ENCODE measurements at regions not wholly inside any gene's neighbourhood (a gene's known extent, or its start where the extent isn't known, plus 50 kb on each side); places are given as distances from the start of the nearest gene placed in this dataset.
"Not testable (repeated sequence)": the region's sequence is repeated elsewhere in the genome, so short reads cannot be mapped to it uniquely, and the experiment has no call there.

GRCh38 chr12:7581046-7581445, 77.5 kb upstream of the CD163 start:
- TF ChIP-seq CTBP1 (IDR thresholded peaks at IDR 0.05; ENCODE audit: borderline replicate concordance) (no peak), SP1 (IDR thresholded peaks at IDR 0.05) (no peak), BHLHE40 (IDR thresholded peaks at IDR 0.05; ENCODE audit: borderline replicate concordance) (no peak), ELF4 (IDR thresholded peaks at IDR 0.05) (no peak), FOXM1 (IDR thresholded peaks at IDR 0.05; ENCODE audit: borderline replicate concordance) (no peak), TARDBP (IDR thresholded peaks at IDR 0.05) (no peak), LEF1 (IDR thresholded peaks at IDR 0.05; ENCODE audit: borderline replicate concordance) (no peak), HDGF (IDR thresholded peaks at IDR 0.05; ENCODE audit: borderline replicate concordance) (no peak), ARNT (IDR thresholded peaks at IDR 0.05) (no peak), L3MBTL2 (conservative IDR thresholded peaks at IDR 0.05) (no peak), ZNF384 (IDR thresholded peaks at IDR 0.05) (no peak), FOXK2 (IDR thresholded peaks at IDR 0.05) (no peak), SUZ12 (IDR thresholded peaks at IDR 0.05) (no peak), FOXA1 (IDR thresholded peaks at IDR 0.05) (no peak)
- TF ChIP-seq, protein P1, sequence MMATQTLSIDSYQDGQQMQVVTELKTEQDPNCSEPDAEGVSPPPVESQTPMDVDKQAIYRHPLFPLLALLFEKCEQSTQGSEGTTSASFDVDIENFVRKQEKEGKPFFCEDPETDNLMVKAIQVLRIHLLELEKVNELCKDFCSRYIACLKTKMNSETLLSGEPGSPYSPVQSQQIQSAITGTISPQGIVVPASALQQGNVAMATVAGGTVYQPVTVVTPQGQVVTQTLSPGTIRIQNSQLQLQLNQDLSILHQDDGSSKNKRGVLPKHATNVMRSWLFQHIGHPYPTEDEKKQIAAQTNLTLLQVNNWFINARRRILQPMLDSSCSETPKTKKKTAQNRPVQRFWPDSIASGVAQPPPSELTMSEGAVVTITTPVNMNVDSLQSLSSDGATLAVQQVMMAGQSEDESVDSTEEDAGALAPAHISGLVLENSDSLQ (IDR thresholded peaks at IDR 0.05): no peak
- POLR2A ChIA-PET: no interaction called here
- DNase-seq (ENCODE audit: extremely low spot score): no peak
- CTCF ChIA-PET: no interaction called here

GRCh38 chr12:7571257-7571656, 67.7 kb upstream of the CD163 start:
- ChIA-PET POLR2A (no interaction called here), CTCF (no interaction called here)
- DNase-seq (ENCODE audit: extremely low spot score): no peak
- TF ChIP-seq ZNF384 (IDR thresholded peaks at IDR 0.05) (no peak), HDGF (IDR thresholded peaks at IDR 0.05; ENCODE audit: borderline replicate concordance) (no peak), SUZ12 (IDR thresholded peaks at IDR 0.05) (no peak), FOXK2 (IDR thresholded peaks at IDR 0.05) (no peak), NFRKB (IDR thresholded peaks at IDR 0.05) (no peak), BHLHE40 (IDR thresholded peaks at IDR 0.05; ENCODE audit: borderline replicate concordance) (no peak), ARNT (IDR thresholded peaks at IDR 0.05) (no peak)

DNA sequence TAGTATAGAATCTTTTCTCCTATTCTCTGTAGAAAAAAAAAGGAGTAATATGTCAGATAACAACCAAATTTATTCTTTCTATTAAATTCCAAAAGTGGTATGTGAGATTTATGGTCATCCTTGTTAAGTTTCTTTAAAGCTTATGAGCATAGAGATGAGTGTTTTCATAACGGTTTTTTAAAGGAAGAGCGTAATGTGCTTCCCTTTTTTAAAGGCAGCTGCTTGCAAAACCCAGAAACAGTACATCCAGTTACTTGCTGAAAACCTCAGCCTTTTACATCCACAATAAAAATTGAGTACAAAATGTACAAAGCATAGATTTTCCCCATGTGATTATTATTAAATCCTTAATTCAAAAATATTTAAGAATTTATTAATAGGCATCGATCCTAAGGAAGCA, 53.6 kb upstream of the CD163 start:
- no peak for TF ChIP-seq SUZ12 (IDR thresholded peaks at IDR 0.05)
- TF ChIP-seq ZNF384 (IDR thresholded peaks at IDR 0.05): no peak
- no peak for TF ChIP-seq ARNT (IDR thresholded peaks at IDR 0.05)
- TF ChIP-seq L3MBTL2 (conservative IDR thresholded peaks at IDR 0.05): no peak
- ChIA-PET POLR2A (no interaction called here), CTCF (no interaction called here)
- no peak for DNase-seq (ENCODE audit: extremely low spot score)

GRCh38 chr12:7555752-7556151, 52.2 kb upstream of the CD163 start:
- no peak for DNase-seq (ENCODE audit: extremely low spot score)
- TF ChIP-seq CTBP1 (IDR thresholded peaks at IDR 0.05; ENCODE audit: borderline replicate concordance): no peak
- no peak for TF ChIP-seq SUZ12 (IDR thresholded peaks at IDR 0.05)
- no peak for TF ChIP-seq ELF4 (IDR thresholded peaks at IDR 0.05)
- TF ChIP-seq FOXM1 (IDR thresholded peaks at IDR 0.05; ENCODE audit: borderline replicate concordance): no peak
- no peak for TF ChIP-seq FOXK2 (IDR thresholded peaks at IDR 0.05)
- TF ChIP-seq TARDBP (IDR thresholded peaks at IDR 0.05): no peak
- TF ChIP-seq, protein P1 (IDR thresholded peaks at IDR 0.05): no peak
- no peak for TF ChIP-seq ARNT (IDR thresholded peaks at IDR 0.05)
- TF ChIP-seq BHLHE40 (IDR thresholded peaks at IDR 0.05; ENCODE audit: borderline replicate concordance): no peak
- TF ChIP-seq FOXA1 (IDR thresholded peaks at IDR 0.05): no peak
- no peak for TF ChIP-seq NFRKB (IDR thresholded peaks at IDR 0.05)
- TF ChIP-seq ZNF384 (IDR thresholded peaks at IDR 0.05): no peak
- no peak for TF ChIP-seq LEF1 (IDR thresholded peaks at IDR 0.05; ENCODE audit: borderline replicate concordance)
- TF ChIP-seq L3MBTL2 (conservative IDR thresholded peaks at IDR 0.05): no peak
- no peak for TF ChIP-seq HDGF (IDR thresholded peaks at IDR 0.05; ENCODE audit: borderline replicate concordance)
- TF ChIP-seq SP1 (IDR thresholded peaks at IDR 0.05): no peak
- POLR2A ChIA-PET: no interaction called here
- CTCF ChIA-PET: no interaction called here

DNA sequence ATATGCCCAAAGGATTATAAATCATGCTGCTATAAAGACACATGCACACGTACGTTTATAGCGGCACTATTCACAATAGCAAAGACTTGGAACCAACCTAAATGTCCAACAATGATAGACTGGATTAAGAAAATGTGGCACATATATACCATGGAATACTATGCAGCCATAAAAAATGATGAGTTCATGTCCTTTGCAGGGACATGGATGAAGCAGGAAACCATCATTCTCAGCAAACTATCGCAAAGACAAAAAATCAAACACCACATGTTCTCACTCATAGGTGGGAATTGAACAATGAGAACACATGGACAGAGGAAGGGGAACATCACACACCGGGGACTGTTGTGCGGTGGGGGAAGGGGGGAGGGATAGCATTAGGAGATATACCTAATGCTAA, 51.3 kb upstream of the CD163 start:
- POLR2A ChIA-PET; DNase-seq (ENCODE audit: extremely low spot score); CTCF ChIA-PET: not testable (repeated sequence)
